ENCODE measurements at regions not wholly inside any gene's neighbourhood (a gene's known extent, or its start where the extent isn't known, plus 50 kb on each side); places are given as distances from the start of the nearest gene placed in this dataset.

- DNase-seq, result no peak
These were observed 110.9 kb upstream of the B3GAT1 start for GRCh38 chr11:134522782-134523570.

GRCh38 chr11:134521452-134522289, 109.6 kb upstream of the B3GAT1 start:
- DNase-seq, result no peak

GRCh38 chr11:134521001-134521400, 109.0 kb upstream of the B3GAT1 start:
- no peak for DNase-seq

- DNase-seq, result no peak
These were observed 107.7 kb upstream of the B3GAT1 start for GRCh38 chr11:134519788-134520187.

- DNase-seq, result no peak
These were observed 107.3 kb upstream of the B3GAT1 start for GRCh38 chr11:134519390-134519750.

DNA sequence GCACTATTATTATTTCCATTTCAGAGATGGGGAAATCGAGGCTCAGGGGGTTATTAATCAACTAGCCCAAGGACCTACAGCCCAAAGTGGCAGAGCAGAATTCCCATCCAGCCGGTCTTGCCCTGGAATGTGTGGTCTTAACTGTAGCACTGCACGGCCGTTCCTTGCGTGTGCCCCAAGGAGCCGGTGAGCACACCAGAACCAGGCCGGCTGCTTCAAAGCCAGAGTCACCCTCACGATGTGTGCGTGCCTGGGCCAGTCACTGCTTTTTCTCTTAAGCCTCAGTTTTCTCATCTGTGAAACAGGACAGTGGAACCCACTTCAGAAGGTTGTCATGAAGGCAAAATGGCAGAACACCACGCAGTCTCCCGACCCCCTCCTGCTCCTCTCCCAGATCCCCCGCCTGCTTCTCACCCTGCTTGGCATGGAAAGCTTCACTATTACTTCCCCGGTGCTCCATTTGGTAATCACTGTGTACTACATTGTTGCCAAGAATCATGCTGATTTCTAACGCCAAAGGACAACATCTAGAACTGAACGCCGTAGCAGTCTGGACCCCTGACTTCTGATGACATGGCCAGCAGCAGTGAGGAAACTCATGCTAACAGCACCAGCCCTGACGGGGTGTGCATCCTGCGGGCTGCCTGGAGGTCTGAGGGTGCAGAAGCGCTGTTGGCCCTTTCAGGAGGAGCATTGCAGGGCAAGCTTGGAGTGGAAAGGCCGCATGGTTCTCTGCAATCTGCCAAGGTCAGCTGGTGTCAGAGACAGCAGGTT, 106.8 kb upstream of the B3GAT1 start:
- no peak for DNase-seq

DNA sequence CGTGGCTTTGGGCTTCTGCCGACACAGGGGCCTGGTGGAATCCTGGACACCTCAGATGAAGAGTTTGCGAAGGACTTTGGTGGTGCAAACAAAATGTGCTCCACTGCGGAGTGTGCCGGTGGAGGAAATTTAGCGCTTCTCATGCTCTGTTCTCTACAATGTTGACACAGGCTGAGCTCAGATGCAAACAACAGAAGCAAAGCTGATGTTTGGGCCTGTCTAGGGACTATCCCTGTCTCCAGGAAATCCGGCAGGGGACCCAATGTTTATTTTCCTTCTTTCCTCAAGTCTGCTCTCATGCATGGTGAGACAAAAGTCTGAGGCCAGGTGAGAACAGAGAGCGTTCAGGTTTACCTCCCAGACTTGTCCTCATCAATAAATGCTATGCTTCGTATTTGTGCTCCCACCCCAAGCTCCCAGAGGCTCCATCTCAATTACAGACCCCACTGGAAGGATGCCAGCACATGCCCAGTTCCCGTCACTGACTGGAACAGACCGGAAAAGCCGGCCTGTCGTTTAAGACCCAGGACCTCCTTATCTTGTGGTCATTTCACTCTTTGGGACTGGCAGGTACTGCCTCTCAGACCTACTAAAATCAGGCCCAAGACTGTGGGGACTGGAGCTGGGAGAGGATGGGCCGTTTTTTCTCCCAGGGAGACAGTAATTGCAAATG, 105.7 kb upstream of the B3GAT1 start:
- no peak for DNase-seq

- no peak for DNase-seq
These were observed 105.1 kb upstream of the B3GAT1 start for GRCh38 chr11:134517115-134517514.

DNA sequence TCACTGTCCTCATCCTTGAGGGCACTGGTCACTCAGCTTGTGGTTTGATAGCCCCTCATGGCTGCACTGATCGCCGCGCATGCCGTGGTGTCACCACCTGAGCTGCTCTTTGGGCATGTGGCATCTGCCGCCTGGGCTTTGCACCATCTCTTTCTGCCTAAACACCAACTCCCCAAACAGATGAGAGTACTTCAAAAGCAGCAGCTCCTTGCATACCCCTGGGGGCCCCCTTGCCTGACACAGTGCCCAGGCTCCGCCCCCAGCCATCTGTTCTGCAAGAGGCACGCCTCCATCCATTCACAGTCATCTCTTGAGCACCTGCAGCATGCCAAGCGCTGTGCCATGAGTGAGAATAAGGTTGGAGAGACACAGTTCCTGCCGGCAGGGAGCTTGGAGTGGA, 104.5 kb upstream of the B3GAT1 start:
- no peak for DNase-seq

GRCh38 chr11:134515081-134515960, 103.3 kb upstream of the B3GAT1 start:
- no peak for DNase-seq

- DNase-seq, result no peak
These were observed 102.4 kb upstream of the B3GAT1 start for GRCh38 chr11:134514354-134514951.

DNA sequence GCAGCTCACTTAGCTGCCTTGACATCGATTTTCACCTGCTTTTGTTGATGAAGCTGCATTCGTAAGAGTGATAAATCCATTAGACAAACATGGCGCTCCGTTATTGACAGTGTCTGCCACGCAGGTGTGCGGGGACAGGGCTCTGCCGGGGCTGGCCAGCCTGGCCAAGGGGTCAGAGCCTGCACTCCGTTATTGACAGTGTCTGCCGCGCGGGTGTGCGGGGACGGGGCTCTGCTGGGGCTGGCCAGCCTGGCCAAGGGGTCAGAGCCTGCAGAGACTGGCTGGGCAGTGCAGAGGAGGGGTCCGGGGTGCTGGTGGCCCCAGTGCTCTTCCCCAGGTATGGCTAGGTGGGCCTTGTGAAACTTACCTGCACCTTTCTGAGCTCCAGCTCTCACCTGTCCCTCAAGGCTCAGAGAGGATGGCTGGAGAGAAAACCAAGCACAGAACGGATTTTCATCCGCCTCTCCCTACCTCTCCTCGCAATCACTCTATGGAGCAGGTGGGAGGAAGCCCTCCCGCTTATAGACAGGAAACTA, 101.6 kb upstream of the B3GAT1 start:
- no peak for DNase-seq

DNA sequence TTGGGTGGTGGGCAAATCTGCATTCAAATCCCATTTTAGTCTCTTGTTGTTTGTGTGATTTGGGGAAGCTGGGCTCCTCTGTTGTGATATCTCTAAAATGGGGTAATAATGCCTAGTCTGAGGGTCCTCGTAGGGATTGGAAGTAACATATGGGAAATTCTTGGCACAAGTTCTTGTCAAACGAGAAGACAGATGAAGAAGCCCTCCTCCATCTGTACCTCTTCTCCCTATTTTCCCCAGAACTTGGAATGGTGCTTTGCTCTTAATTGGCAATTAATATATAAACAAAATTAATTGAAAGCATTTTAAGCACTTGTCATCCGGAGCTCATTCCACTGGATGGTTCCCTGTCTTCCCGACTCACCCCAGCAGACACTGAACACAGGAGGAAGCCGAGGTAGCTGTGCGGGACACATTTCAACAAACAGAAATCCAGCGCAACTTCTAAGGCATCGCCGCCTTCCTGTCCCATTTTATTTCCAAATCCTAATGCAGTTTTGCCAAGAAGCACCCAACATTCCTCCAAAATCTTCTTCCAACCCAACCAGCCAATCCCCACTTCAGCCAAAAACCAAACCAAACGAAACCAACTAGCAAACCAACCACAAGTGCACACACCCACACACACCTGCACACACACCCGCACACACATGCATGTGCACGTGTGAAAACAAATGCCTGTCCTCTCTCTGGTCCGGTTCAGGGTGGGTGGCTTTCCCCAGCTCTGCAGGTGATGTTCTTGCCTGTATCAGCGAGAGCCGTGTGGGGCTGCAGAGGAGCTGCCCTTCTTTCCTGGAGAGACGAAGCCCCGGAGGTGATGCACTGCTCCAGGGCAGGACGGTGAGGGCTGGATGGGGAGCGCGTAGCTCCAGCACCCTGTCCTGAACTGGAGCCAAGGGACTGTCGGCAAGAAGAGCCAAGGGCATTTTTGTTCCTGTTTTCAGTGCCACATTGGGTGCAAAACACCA, 100.8 kb upstream of the B3GAT1 start:
- DNase-seq, result no peak

- no peak for DNase-seq
These were observed 100.0 kb upstream of the B3GAT1 start for GRCh38 chr11:134512061-134512460.

DNA sequence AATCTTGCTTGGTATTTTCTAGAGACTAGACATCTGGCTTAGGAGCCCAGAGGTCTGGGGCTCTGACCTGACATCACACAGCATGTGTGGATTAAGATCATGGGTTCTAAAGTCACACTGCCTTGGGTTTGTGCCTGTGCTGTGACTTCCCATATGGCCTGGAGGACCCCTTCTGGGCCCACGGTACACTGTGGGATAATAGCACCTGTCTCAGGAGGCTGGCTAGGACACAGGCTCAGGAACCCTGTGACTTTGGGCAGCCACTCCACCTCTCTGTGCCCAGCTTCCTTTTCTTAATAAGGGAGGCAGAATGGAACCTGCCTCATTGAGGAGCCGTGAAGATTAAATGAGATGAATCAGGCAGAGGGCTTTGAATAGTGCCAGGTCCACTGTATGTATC, 99.2 kb upstream of the B3GAT1 start:
- no peak for DNase-seq

GRCh38 chr11:134510233-134511040, 98.4 kb upstream of the B3GAT1 start:
- DNase-seq, result no peak

GRCh38 chr11:134509381-134510232, 97.6 kb upstream of the B3GAT1 start:
- no peak for DNase-seq

Measured in CD4-positive, alpha-beta T cell treated with Interleukin-17A for 4 hours (primary cell).